Endodermal cell (in vitro differentiated cells): ENCODE measurements at regions not wholly inside any gene's neighbourhood (a gene's known extent, or its start where the extent isn't known, plus 50 kb on each side); places are given as distances from the start of the nearest gene placed in this dataset.

Experiments used
- DNase-seq: peaks from one replicate; pipeline ENCODE4 v3.0.0-alpha.2; 2017
- H3K27ac ChIP-seq: 2 replicates; pipeline ENCODE4 v1.5.1; 2013; ENCODE audit warnings: mild to moderate bottlenecking, low read depth, low read length, moderate library complexity
- H3K27me3 ChIP-seq: 2 replicates; pipeline ENCODE4 v1.6.1; 2013; ENCODE audit warnings: mild to moderate bottlenecking, low read length, moderate library complexity; ENCODE audit not compliant: insufficient read depth, control insufficient read depth, poor library complexity, severe bottlenecking
- H3K36me3 ChIP-seq: 2 replicates; pipeline ENCODE4 v1.7.0; 2013; ENCODE audit warnings: mild to moderate bottlenecking, low read length, moderate library complexity; ENCODE audit not compliant: control insufficient read depth, insufficient read depth
- H3K4me1 ChIP-seq: one replicate; pipeline ENCODE4 v1.7.0; 2013; ENCODE audit warnings: low read length; ENCODE audit not compliant: control insufficient read depth, insufficient read depth
- H3K4me3 ChIP-seq: 2 replicates; pipeline ENCODE4 v1.5.1; 2013; ENCODE audit warnings: mild to moderate bottlenecking, low read length, moderate library complexity
- H3K9ac ChIP-seq: 2 replicates; pipeline ENCODE4 v1.6.1; 2013; ENCODE audit warnings: mild to moderate bottlenecking, low read length, moderate library complexity; ENCODE audit not compliant: poor library complexity, severe bottlenecking; ENCODE audit errors: extremely low read depth
- H3K9me3 ChIP-seq: 2 replicates; pipeline ENCODE4 v1.6.1; 2013; ENCODE audit warnings: mild to moderate bottlenecking, low read length, moderate library complexity; ENCODE audit not compliant: control insufficient read depth
- H3K27ac Mint-ChIP-seq: 2 replicates; pipeline ENCODE4 v1.8.0; 2020; ENCODE audit warnings: mixed read lengths
- H3K27me3 Mint-ChIP-seq: 2 replicates; pipeline ENCODE4 v1.8.0; 2021; ENCODE audit warnings: mild to moderate bottlenecking, mixed read lengths; ENCODE audit not compliant: insufficient read depth
- H3K36me3 Mint-ChIP-seq: 2 replicates; pipeline ENCODE4 v1.8.0; 2020; ENCODE audit warnings: low read depth, mixed read lengths
- H3K4me1 Mint-ChIP-seq: 2 replicates; pipeline ENCODE4 v1.8.0; 2020; ENCODE audit warnings: mixed read lengths
- H3K4me3 Mint-ChIP-seq: 2 replicates; pipeline ENCODE4 v1.8.0; 2020; ENCODE audit warnings: mild to moderate bottlenecking, moderate library complexity, mixed read lengths
- H3K9me3 Mint-ChIP-seq: 2 replicates; pipeline ENCODE4 v1.8.0; 2020; ENCODE audit warnings: mild to moderate bottlenecking, mixed read lengths
- WGBS, 2 experiments: methylation state at CpG; one replicate each; pipeline versions ENCODE4 v1.1.5 to v1.1.7; 2013; ENCODE audit warnings: missing lambda C conversion rate in 2 of 2, mixed read lengths in 1 of 2; ENCODE audit not compliant: insufficient coverage in 1 of 2, insufficient read length in 1 of 2; 5-methylcytosine and 5-hydroxymethylcytosine counted together
- TF ChIP-seq, protein P1 (sequence below): fragments of 200-600 bp; sonication (generic); conservative IDR thresholded peaks from 2 replicates; pipeline ENCODE4 v1.5.0; 2021; ENCODE audit warnings: antibody characterized with exemption, mild to moderate bottlenecking

- H3K27ac Mint-ChIP-seq = no peak overlapping the region
- H3K36me3 Mint-ChIP-seq = no peaks in the 10 kb centered on the region
- H3K27ac ChIP-seq = no peak overlapping the region
Measured at GRCh38 chr13:63024458-63024857, 1608.8 kb upstream of the PCDH20 start.

DNA sequence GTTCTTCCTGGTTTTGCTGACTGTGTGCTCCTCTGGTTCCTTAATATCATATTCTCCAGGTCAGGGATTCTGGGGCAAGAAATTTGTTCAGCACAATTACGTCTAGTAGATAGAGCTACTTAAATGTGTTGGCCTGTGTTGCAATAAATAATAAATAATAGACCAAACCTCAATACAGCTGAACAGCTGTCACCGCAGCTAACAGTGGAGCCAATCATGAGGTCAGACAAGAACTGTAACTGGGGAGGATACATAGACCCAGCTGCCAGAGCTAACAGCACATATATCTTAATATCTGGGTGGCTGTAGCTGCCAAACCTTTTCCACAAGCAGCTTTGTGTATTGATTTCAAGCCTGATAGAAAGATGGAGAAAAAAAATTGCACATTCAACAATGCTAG is 1596.3 kb upstream of the PCDH20 start:
- H3K36me3 ChIP-seq = no peaks in the 10 kb centered on the region
- no peaks in the 10 kb centered on the region for H3K4me1 ChIP-seq
- no peaks in the 10 kb centered on the region for H3K4me1 Mint-ChIP-seq
- H3K9me3 Mint-ChIP-seq = peaks cover 65% of the 10 kb centered on the region
- DNase-seq = no peak
- no peak overlapping the region for H3K4me3 ChIP-seq
- H3K27me3 Mint-ChIP-seq = no peaks in the 10 kb centered on the region
- TF ChIP-seq, protein P1, sequence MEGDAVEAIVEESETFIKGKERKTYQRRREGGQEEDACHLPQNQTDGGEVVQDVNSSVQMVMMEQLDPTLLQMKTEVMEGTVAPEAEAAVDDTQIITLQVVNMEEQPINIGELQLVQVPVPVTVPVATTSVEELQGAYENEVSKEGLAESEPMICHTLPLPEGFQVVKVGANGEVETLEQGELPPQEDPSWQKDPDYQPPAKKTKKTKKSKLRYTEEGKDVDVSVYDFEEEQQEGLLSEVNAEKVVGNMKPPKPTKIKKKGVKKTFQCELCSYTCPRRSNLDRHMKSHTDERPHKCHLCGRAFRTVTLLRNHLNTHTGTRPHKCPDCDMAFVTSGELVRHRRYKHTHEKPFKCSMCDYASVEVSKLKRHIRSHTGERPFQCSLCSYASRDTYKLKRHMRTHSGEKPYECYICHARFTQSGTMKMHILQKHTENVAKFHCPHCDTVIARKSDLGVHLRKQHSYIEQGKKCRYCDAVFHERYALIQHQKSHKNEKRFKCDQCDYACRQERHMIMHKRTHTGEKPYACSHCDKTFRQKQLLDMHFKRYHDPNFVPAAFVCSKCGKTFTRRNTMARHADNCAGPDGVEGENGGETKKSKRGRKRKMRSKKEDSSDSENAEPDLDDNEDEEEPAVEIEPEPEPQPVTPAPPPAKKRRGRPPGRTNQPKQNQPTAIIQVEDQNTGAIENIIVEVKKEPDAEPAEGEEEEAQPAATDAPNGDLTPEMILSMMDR = no peak
- no peak overlapping the region for H3K27ac ChIP-seq
- H3K9ac ChIP-seq = no peak overlapping the region
- H3K4me3 Mint-ChIP-seq = no peak overlapping the region
- H3K27me3 ChIP-seq = no peaks in the 10 kb centered on the region
- peaks cover 51% of the 10 kb centered on the region for H3K9me3 ChIP-seq
- H3K27ac Mint-ChIP-seq = no peak overlapping the region
- H3K36me3 Mint-ChIP-seq = peaks cover 14% of the 10 kb centered on the region
- 94% methylated on average over 2 of the region's 2 CpGs; no CpG with 5 or more reads in 1 of the 2 experiments for WGBS, 2 experiments

More at GRCh38 chr13:63024458-63024857, 1608.8 kb upstream of the PCDH20 start:
- H3K27me3 ChIP-seq = no peaks in the 10 kb centered on the region
- no peaks in the 10 kb centered on the region for H3K4me1 ChIP-seq
- no peak for DNase-seq
- H3K4me3 Mint-ChIP-seq = no peak overlapping the region
- H3K4me3 ChIP-seq = no peak overlapping the region
- TF ChIP-seq, protein P1 = no peak
- 94 to 100% methylated on average over 3 of the region's 3 CpGs for WGBS, 2 experiments
- peaks cover 2% of the 10 kb centered on the region for H3K9me3 Mint-ChIP-seq
- H3K9ac ChIP-seq = no peak overlapping the region
- H3K9me3 ChIP-seq = no peaks in the 10 kb centered on the region
- H3K36me3 ChIP-seq = no peaks in the 10 kb centered on the region
- H3K4me1 Mint-ChIP-seq = no peaks in the 10 kb centered on the region
- H3K27me3 Mint-ChIP-seq = no peaks in the 10 kb centered on the region

DNA sequence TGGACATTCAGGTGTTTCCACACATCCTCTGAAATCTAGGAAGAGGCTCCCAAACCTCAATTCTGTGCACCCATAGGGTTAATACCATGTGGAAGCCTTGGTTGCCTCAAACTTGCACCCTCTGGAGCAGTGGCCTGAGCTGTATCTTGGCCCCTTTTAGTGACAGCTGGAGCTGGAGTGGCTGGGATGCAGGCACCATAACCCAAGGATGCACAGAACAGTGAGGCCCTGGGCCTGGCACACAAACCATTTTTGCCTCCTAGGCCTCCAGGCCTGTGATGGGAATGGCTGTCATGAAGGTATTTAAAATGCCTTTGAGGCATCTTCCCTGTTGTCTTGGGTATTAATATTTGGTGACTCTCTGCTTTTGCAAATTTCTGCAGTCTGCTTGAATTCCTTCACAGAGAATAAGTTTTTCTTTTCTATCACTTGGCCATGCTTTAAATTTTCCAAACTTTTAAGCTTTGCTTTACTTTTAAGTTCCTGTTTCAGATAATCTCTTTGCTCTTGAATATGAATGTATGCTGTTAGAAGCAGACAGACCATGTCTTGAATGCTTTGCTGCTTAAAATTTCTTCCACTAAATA is 1594.5 kb upstream of the PCDH20 start:
- Histone ChIP-seq H3K4me3 (peak overlapping the region; percentile 53), H3K27ac (no peak overlapping the region), H3K4me1 (no peaks in the 10 kb centered on the region), H3K9me3 (peaks cover 60% of the 10 kb centered on the region), H3K36me3 (no peaks in the 10 kb centered on the region), H3K27me3 (no peaks in the 10 kb centered on the region), H3K9ac (no peak overlapping the region)
- H3K27me3 Mint-ChIP-seq = no peaks in the 10 kb centered on the region
- TF ChIP-seq, protein P1 = no peak
- H3K4me1 Mint-ChIP-seq = no peaks in the 10 kb centered on the region
- no peak overlapping the region for H3K27ac Mint-ChIP-seq
- H3K9me3 Mint-ChIP-seq = peaks cover 63% of the 10 kb centered on the region
- peak; percentile 51 for DNase-seq
- no peak overlapping the region for H3K4me3 Mint-ChIP-seq
- peaks cover 14% of the 10 kb centered on the region for H3K36me3 Mint-ChIP-seq
